K562 (cell line): ENCODE measurements at regions not wholly inside any gene's neighbourhood (a gene's known extent, or its start where the extent isn't known, plus 50 kb on each side); places are given as distances from the start of the nearest gene placed in this dataset.

Experiments used
- ATAC-seq: fragments of 200-7000 bp; cut with Tn5 transposase; 3 replicates; pipeline ENCODE4 v1.9.1; 2020; ENCODE audit warnings: moderate library complexity
- BruUV-seq: library from RNA; stranded (reverse); fragments of 400-500 nt; replicated peaks from 2 replicates; lab custom pipeline; 2021; lab: Mats Ljungman, UMichigan
- CTCF ChIA-PET: fragments of 300-600 bp; formaldehyde crosslinking; extraction: SDS; loops from one replicate; lab custom pipeline; 2021; ENCODE audit warnings: low intra/inter-chr PET ratio; lab: Yijun Ruan, JAX
- POLR2A ChIA-PET: fragments of 300-600, 350-650 bp; sonication (Branson Sonifier 250); formaldehyde crosslinking; extraction: SDS; loops from one replicate; lab custom pipeline; 2021; ENCODE audit warnings: antibody characterized with exemption, inconsistent platforms; lab: Yijun Ruan, JAX
- DNase-seq, 4 experiments: peaks; one replicate each; pipeline versions ENCODE4 v3.0.0 to v3.0.0-alpha.2; 2011 to 2018; ENCODE audit warnings: low spot score in 3 of 4, mixed read lengths in 3 of 4; ENCODE audit errors: extremely low read depth in 1 of 4
- FAIRE-seq: peaks from 2 replicates; lab custom pipeline; 2011; peaks lifted over from hg19 to GRCh38; lab: Jason Lieb, UNC
- H2AFZ ChIP-seq: 2 replicates; pipeline ENCODE4 v1.6.0; 2011; ENCODE audit warnings: low read depth, low read length, control low read depth, inconsistent platforms
- H3K27ac ChIP-seq: fragments of 200-600 bp; 3 replicates; pipeline ENCODE4 v1.8.0; 2011; ENCODE audit warnings: low read depth, mild to moderate bottlenecking, control low read depth, inconsistent platforms, low read length, moderate library complexity, mixed read lengths; ENCODE audit errors: extremely low read depth
- H3K27me3 ChIP-seq, 2 experiments: fragments of 300-600 bp in 1 of 2; 2 replicates in 1 of 2; 3 replicates in 1 of 2; pipeline versions ENCODE4 v1.6.0 to v1.8.0; 2011; ENCODE audit warnings: inconsistent platforms in 2 of 2, low read length in 2 of 2, mild to moderate bottlenecking in 1 of 2, mixed read lengths in 1 of 2, moderate library complexity in 1 of 2; ENCODE audit not compliant: control insufficient read depth in 2 of 2, insufficient read depth in 2 of 2
- H3K36me3 ChIP-seq: fragments of 300-600 bp; 3 replicates; pipeline ENCODE4 v1.8.0; 2011; ENCODE audit warnings: mild to moderate bottlenecking, low read length, inconsistent platforms; ENCODE audit not compliant: control insufficient read depth, insufficient read depth
- H3K4me1 ChIP-seq, 2 experiments: fragments of 200-600 bp in 1 of 2; replicated peaks in 1 of 2; 2 replicates in 1 of 2; 3 replicates in 1 of 2; pipeline versions ENCODE4 v1.5.1 to v1.8.0; 2011; ENCODE audit warnings: inconsistent platforms in 2 of 2, low read length in 2 of 2, mild to moderate bottlenecking in 1 of 2, mixed read lengths in 1 of 2, moderate library complexity in 1 of 2; ENCODE audit not compliant: control insufficient read depth in 2 of 2, insufficient read depth in 2 of 2
- H3K4me2 ChIP-seq: 2 replicates; pipeline ENCODE4 v1.6.1; 2011; ENCODE audit warnings: low read length, control low read depth, inconsistent platforms, mixed read lengths; ENCODE audit not compliant: insufficient read depth
- H3K4me3 ChIP-seq: fragments of 200-600 bp; sonication (generic), shearing (Covaris generic); 2 replicates; pipeline ENCODE4 v1.5.1; 2016; ENCODE audit warnings: control low read depth, inconsistent platforms
- H3K79me2 ChIP-seq: fragments of 200-600 bp; 3 replicates; pipeline ENCODE4 v1.8.0; 2011; ENCODE audit warnings: low read length, inconsistent platforms; ENCODE audit not compliant: control insufficient read depth, insufficient read depth
- H3K9ac ChIP-seq, 2 experiments: 2 replicates each; pipeline versions ENCODE4 v1.6.0 to v1.6.1; 2011; ENCODE audit warnings: low read depth in 2 of 2, low read length in 2 of 2, control low read depth in 1 of 2, inconsistent platforms in 1 of 2, mild to moderate bottlenecking in 1 of 2, mixed read lengths in 1 of 2; ENCODE audit not compliant: insufficient read depth in 1 of 2
- H3K9me1 ChIP-seq: one replicate; pipeline ENCODE4 v1.6.0; 2011; ENCODE audit warnings: inconsistent platforms, mild to moderate bottlenecking, low read length, moderate library complexity; ENCODE audit not compliant: control insufficient read depth, insufficient read depth
- H3K9me3 ChIP-seq: replicated peaks from 2 replicates; pipeline ENCODE4 v1.5.1; 2011; ENCODE audit warnings: low read depth, low read length, inconsistent platforms; ENCODE audit not compliant: control insufficient read depth, insufficient read depth
- H4K20me1 ChIP-seq: replicated peaks from 2 replicates; pipeline ENCODE4 v1.6.1; 2011; ENCODE audit warnings: low read length, inconsistent platforms, mixed read lengths; ENCODE audit not compliant: control insufficient read depth, insufficient read depth
- ETV1 ChIP-seq: fragments of 450-650 bp; conservative IDR thresholded peaks from 2 replicates; pipeline ENCODE4 v1.6.1; 2016; ENCODE audit warnings: missing genetic modification characterization, control low read depth, low read depth, missing compliant biosample characterization
- PYGO2 ChIP-seq: fragments of 450-650 bp; IDR thresholded peaks from 2 replicates; pipeline ENCODE4 v1.6.1; 2016; ENCODE audit warnings: mild to moderate bottlenecking, missing genetic modification characterization, moderate library complexity, missing compliant biosample characterization
- RBM39 ChIP-seq: fragments of 200-400 bp; formaldehyde crosslinking; optimal IDR thresholded peaks from 2 replicates; pipeline ENCODE3; 2018; ENCODE audit warnings: low read depth, low read length
- SMAD2 ChIP-seq: fragments of 150-350 bp; IDR thresholded peaks from 2 replicates; pipeline ENCODE4 v1.6.1; 2014; ENCODE audit warnings: low read depth, mild to moderate bottlenecking, low read length
- SMARCE1 ChIP-seq: fragments of 450-650 bp; IDR thresholded peaks from 2 replicates; pipeline ENCODE4 v1.7.1; 2016; ENCODE audit warnings: mild to moderate bottlenecking
- SRSF1 ChIP-seq: fragments of 200-400 bp; formaldehyde crosslinking; IDR thresholded peaks from 2 replicates; pipeline ENCODE4 v1.6.1; 2017; ENCODE audit warnings: mild to moderate bottlenecking, low read depth, low read length, moderate library complexity
- XRCC4 ChIP-seq: IDR thresholded peaks from one replicate; pipeline ENCODE4 v1.6.1; 2011; ENCODE audit not compliant: insufficient read depth, insufficient read length; ENCODE audit errors: extremely low read depth
- ZNF12 ChIP-seq: sonication (generic); formaldehyde crosslinking; IDR thresholded peaks from 2 replicates; pipeline ENCODE4 v1.4.0; 2020; ENCODE audit warnings: mild to moderate bottlenecking, missing genetic modification reagents
- WGBS: fragments of 100-300 bp; shearing (Covaris generic); methylation state at CpG from one replicate; pipeline ENCODE4 v1.1.6; 2016; ENCODE audit warnings: low coverage, mixed read lengths; ENCODE audit not compliant: insufficient coverage; ENCODE audit errors: missing lambda C conversion rate; 5-methylcytosine and 5-hydroxymethylcytosine counted together
- in situ Hi-C: fragments of 300-500 bp; cut with MboI; formaldehyde crosslinking; loops from 4 replicates; pipeline ENCODE4 v1.15.0; 2018; ENCODE audit warnings: inconsistent platforms, mixed read lengths
- intact Hi-C: fragments of 100-400 bp; cut with micrococcal nuclease; formaldehyde crosslinking; loops from 2 replicates; pipeline ENCODE4 v1.14.2; 2022
- TF ChIP-seq, protein P1 (sequence below): IDR thresholded peaks from 2 replicates; pipeline ENCODE4 v1.6.1; 2012; ENCODE audit warnings: low read depth, low read length, improper control_type of control experiment, borderline replicate concordance
- TF ChIP-seq, protein P2 (sequence below): IDR thresholded peaks from 2 replicates; pipeline ENCODE4 v1.6.1; 2011; ENCODE audit warnings: borderline replicate concordance, low read depth, mild to moderate bottlenecking, moderate library complexity, low read length; ENCODE audit not compliant: insufficient read depth, poor library complexity, severe bottlenecking

DNA sequence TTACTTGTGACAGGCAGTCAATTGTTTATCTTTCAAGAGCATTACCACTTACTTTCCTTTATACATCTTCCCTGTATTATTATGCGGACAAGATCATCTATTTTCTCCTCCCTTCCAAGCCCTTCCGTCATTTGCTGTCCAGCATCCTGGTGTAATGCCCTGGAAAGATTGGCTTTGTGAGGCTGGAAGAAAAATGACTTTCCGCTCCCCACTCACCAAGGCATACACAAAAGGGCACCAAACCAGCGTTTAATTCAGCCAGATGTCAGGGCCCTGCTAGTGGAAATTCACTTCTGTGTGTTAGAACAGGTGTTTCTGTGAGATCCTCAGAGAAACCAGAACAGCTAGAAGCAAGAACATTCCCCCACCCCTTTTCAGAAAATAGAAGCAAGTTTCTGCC, 128.1 kb upstream of the NANOS1 start:
- H4K20me1 ChIP-seq = no peaks in the 10 kb centered on the region
- H2AFZ ChIP-seq = no peak overlapping the region
- intact Hi-C loops = no loop called here
- no peaks in the 10 kb centered on the region for H3K9me1 ChIP-seq
- H3K27ac ChIP-seq = no peak overlapping the region
- ATAC-seq (no peak), DNase-seq (no peak), FAIRE-seq (no peak)
- H3K9me3 ChIP-seq = no peaks in the 10 kb centered on the region
- H3K4me2 ChIP-seq = no peak overlapping the region
- 0% methylated on average over 4 of the region's 4 CpGs for WGBS
- TF ChIP-seq ZNF12 (CRISPR knock-in tag) (no peak), RBM39 (no peak), XRCC4 (no peak), SRSF1 (no peak), SMAD2 (no peak), ETV1 (no peak), SMARCE1 (no peak), PYGO2 (no peak)
- TF ChIP-seq, protein P1, sequence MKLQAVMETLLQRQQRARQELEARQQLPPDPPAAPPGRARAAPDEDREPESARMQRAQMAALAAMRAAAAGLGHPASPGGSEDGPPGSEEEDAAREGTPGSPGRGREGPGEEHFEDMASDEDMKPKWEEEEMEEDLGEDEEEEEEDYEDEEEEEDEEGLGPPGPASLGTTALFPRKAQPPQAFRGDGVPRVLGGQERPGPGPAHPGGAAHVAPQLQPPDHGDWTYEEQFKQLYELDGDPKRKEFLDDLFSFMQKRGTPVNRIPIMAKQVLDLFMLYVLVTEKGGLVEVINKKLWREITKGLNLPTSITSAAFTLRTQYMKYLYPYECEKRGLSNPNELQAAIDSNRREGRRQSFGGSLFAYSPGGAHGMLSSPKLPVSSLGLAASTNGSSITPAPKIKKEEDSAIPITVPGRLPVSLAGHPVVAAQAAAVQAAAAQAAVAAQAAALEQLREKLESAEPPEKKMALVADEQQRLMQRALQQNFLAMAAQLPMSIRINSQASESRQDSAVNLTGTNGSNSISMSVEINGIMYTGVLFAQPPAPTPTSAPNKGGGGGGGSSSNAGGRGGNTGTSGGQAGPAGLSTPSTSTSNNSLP = no peak
- TF ChIP-seq, protein P2, sequence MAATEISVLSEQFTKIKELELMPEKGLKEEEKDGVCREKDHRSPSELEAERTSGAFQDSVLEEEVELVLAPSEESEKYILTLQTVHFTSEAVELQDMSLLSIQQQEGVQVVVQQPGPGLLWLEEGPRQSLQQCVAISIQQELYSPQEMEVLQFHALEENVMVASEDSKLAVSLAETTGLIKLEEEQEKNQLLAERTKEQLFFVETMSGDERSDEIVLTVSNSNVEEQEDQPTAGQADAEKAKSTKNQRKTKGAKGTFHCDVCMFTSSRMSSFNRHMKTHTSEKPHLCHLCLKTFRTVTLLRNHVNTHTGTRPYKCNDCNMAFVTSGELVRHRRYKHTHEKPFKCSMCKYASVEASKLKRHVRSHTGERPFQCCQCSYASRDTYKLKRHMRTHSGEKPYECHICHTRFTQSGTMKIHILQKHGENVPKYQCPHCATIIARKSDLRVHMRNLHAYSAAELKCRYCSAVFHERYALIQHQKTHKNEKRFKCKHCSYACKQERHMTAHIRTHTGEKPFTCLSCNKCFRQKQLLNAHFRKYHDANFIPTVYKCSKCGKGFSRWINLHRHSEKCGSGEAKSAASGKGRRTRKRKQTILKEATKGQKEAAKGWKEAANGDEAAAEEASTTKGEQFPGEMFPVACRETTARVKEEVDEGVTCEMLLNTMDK = no peak
- peaks cover 0 to 7% of the 10 kb centered on the region in 2 experiments; a peak in 2 of 5 replicates for H3K27me3 ChIP-seq
- BruUV-seq = no TSS peak
- no peaks in the 10 kb centered on the region for H3K79me2 ChIP-seq
- H3K4me3 ChIP-seq = no peak overlapping the region
- H3K4me1 ChIP-seq = no peaks in the 10 kb centered on the region
- ChIA-PET CTCF (no interaction called here), POLR2A (no interaction called here)
- in situ Hi-C loops = no loop called here
- H3K36me3 ChIP-seq = no peaks in the 10 kb centered on the region
- no peak overlapping the region for H3K9ac ChIP-seq
